ENCODE measurements at regions not wholly inside any gene's neighbourhood (a gene's known extent, or its start where the extent isn't known, plus 50 kb on each side); places are given as distances from the start of the nearest gene placed in this dataset.

DNA sequence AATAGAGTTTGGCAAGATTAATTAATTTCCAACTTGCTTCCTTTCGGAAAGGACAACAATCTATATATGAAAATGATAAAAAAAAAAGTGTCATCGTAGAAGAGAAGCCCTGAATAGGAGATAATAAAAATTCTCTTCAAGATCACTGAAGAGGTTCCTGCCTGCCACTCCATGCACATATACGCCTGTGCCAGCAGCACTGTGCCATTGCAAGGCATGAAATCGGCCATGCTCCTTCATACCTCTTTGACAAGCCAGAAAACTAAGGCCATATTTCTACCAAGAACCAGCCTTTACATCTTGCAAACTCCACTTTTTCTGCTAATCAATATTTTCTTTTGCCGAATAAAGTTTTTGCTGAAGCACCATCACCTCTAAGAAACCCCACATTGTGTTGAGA lies 365.5 kb downstream of the CXXC4 start:
- no peaks in the 10 kb centered on the region for H3K4me1 Mint-ChIP-seq
- H3K4me3 Mint-ChIP-seq = no peak overlapping the region
- peaks cover 0 to 6% of the 10 kb centered on the region in 2 donors for H3K9me3 Mint-ChIP-seq
- H3K27me3 Mint-ChIP-seq = no peaks in the 10 kb centered on the region
- ATAC-seq (replicated peaks) (no peak), DNase-seq (no peak)
- no peak overlapping the region for H3K27ac Mint-ChIP-seq
- H3K36me3 Mint-ChIP-seq = no peaks in the 10 kb centered on the region

DNA sequence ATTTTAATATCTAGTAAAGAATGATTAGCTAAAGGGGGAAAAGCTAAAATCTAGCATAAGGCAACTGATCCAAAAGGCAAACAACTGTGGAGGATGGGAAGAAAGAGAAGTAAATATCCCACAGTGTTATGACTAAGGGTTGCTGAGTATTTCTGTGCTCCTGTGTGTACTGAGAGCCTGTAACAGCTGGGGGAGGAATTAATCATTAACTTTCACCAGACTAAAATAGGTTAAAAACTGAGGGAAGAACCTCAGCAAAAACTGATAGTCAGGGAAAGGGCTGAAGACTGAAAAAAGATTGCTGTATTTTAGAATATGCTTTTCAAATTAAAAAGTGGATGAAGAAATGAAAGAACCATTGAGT lies 365.9 kb downstream of the CXXC4 start:
- Mint-ChIP-seq H3K9me3 (peaks cover 0 to 6% of the 10 kb centered on the region in 2 donors), H3K27me3 (no peaks in the 10 kb centered on the region), H3K4me3 (no peak overlapping the region), H3K4me1 (no peaks in the 10 kb centered on the region), H3K36me3 (no peaks in the 10 kb centered on the region), H3K27ac (no peak overlapping the region)
- DNase-seq (no peak), ATAC-seq (replicated peaks) (no peak)

DNA sequence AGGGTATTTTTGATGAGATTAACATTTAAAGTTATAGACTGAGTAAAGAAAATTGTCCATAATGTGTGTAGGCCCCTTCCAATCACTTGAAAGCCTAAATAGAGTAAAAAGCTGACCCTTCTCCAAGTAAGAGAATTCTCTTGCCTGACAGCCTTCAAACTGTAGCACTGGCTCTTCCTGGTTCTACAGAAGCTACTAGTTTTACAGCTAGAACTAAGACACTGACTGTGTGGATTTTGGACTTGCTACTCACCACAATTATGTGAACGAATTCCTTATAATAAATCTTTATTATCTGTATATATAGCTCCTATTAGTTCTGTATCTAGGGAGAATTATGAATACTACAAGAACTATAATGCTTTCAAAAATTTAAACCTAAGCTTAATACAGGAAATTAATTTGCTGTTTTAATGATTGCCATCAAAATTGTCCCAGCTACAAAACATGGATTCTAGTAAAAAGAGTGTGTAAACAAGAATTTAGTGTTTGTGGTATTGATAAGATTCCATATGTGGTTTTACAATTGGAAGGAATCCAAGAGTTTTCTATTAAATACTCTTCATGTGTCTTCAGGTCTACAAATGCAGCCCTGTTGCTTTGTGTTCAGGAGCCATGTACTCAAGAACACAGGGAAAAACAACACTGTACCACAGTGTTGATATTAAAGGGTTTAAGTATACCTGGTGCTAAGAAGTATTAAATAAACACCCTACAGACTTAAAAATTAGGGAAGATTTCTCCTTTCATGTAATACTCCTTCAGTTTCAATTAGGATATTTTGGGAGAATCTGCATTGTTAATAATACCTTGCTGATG lies 366.5 kb downstream of the CXXC4 start:
- Mint-ChIP-seq H3K4me1 (no peaks in the 10 kb centered on the region), H3K4me3 (no peak overlapping the region), H3K36me3 (no peaks in the 10 kb centered on the region), H3K9me3 (peaks cover 2 to 9% of the 10 kb centered on the region in 2 donors), H3K27me3 (no peaks in the 10 kb centered on the region), H3K27ac (no peak overlapping the region)
- DNase-seq = no peak
- ATAC-seq (replicated peaks) = no peak

DNA sequence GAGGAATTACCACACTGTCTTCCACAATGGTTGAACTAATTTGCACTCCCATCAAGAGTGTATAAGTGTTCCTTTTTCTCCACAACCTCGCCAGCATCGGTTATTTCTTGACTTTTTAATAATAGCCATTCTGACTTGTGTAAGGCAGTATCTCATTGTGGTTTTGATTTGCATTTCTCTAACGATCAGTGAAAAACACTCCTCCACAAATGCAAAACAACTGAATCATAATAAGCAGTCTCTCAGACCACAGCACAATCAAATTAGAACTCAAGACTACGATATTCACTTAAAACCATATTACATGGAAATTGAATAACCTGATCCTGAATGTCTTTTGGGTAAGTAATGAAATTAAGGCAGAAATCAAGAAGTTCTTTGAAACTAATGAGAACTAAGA lies 371.7 kb downstream of the CXXC4 start:
- H3K27ac Mint-ChIP-seq = no peak overlapping the region
- no peaks in the 10 kb centered on the region for H3K36me3 Mint-ChIP-seq
- DNase-seq (no peak), ATAC-seq (replicated peaks) (no peak)
- no peak overlapping the region for H3K4me3 Mint-ChIP-seq
- H3K4me1 Mint-ChIP-seq = no peaks in the 10 kb centered on the region
- no peaks in the 10 kb centered on the region for H3K27me3 Mint-ChIP-seq
- H3K9me3 Mint-ChIP-seq = peaks cover 3 to 5% of the 10 kb centered on the region in 2 donors

DNA sequence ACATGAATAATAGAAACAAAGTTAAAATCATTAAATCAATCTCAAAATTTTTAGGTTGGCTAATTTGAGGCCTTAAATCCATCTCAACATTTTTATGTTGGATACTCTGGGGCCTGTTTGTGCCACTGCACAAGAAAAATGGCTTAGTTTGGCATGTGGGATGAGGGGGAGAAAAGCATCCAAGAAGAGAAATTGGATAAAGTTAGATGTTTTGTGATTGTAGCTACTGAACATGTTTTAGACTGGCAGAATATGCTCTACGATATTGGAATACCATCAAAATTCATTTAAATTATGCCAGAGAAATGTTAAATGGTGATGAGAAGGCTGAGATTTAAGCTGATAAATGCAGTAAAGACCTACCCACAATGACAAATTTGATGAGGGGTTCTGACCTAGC lies 376.9 kb downstream of the CXXC4 start:
- Mint-ChIP-seq H3K36me3 (no peaks in the 10 kb centered on the region), H3K27me3 (no peaks in the 10 kb centered on the region), H3K9me3 (peaks cover 7 to 10% of the 10 kb centered on the region in 2 donors), H3K4me3 (no peak overlapping the region), H3K4me1 (no peaks in the 10 kb centered on the region), H3K27ac (no peak overlapping the region)
- no peak for DNase-seq
- ATAC-seq (replicated peaks) = no peak

DNA sequence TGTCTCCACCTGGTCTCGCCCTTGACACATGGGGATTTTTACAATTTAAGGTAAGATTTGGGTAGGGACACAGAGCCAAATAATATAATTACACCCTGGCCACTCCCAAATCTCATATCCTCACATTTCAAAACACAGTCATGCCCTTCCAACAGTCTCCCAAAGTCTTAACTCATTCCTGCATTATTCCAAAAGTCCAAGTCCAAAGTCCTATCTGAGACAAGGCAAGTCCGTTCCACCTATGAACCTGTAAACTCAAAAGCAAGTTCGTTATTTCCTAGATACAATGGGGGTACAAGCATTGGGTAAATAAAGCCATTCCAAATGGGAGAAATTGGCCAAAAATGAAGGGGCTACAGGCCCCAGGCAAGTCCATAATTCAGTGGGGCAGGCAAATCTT lies 380.8 kb downstream of the CXXC4 start:
- no peak overlapping the region for H3K27ac Mint-ChIP-seq
- H3K27me3 Mint-ChIP-seq = no peaks in the 10 kb centered on the region
- ATAC-seq (replicated peaks) (no peak), DNase-seq (no peak)
- H3K9me3 Mint-ChIP-seq = peaks cover 7 to 10% of the 10 kb centered on the region in 2 donors
- no peaks in the 10 kb centered on the region for H3K4me1 Mint-ChIP-seq
- no peaks in the 10 kb centered on the region for H3K36me3 Mint-ChIP-seq
- no peak overlapping the region for H3K4me3 Mint-ChIP-seq

DNA sequence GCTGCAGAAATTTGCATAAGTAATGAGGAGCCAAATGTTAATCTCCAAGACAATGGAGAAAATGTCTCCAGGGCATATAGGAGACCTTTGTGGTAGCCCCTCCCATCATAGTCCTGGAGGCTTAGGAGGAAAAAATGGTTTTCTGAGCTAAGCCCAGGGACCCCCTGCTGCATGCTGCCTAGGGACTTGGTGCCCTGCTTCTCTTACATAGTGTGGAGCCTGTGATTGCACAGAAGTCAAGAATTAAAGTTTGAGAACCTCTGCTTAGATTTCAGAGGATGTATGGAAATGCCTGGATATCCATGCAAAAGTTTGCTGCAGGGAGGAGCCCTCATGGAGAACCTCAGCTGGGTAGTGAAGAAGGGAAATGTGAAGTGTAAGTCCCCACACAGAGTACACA lies 379.4 kb upstream of the TACR3 start:
- H3K9me3 Mint-ChIP-seq = peaks cover 6 to 28% of the 10 kb centered on the region in 2 donors
- H3K27me3 Mint-ChIP-seq = no peaks in the 10 kb centered on the region
- no peaks in the 10 kb centered on the region for H3K36me3 Mint-ChIP-seq
- H3K27ac Mint-ChIP-seq = no peak overlapping the region
- H3K4me1 Mint-ChIP-seq = no peaks in the 10 kb centered on the region
- DNase-seq = no peak
- no peak for ATAC-seq (replicated peaks)
- H3K4me3 Mint-ChIP-seq = no peak overlapping the region

DNA sequence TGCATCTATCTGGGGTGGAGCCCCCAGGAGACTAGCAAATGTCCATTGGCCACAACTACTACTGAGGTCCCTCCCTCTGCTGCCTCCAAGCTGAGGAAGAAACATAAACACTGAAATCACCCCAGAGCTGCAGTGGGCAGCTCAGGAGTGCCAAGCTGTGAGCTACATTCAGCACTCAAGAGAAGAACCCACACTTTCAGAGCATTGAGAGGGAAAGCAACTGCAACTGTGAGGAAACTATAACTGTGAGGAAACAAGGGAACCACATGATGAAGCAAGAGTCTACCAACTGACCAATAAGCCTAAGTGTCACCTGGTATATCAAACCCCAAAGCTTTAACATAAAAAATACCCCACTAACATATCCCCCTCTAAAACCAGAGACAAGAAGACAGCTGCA lies 373.5 kb upstream of the TACR3 start:
- H3K4me3 Mint-ChIP-seq = no peak overlapping the region
- ATAC-seq (replicated peaks) (no peak), DNase-seq (no peak)
- no peaks in the 10 kb centered on the region for H3K27me3 Mint-ChIP-seq
- no peaks in the 10 kb centered on the region for H3K4me1 Mint-ChIP-seq
- H3K36me3 Mint-ChIP-seq = no peaks in the 10 kb centered on the region
- no peak overlapping the region for H3K27ac Mint-ChIP-seq
- peaks cover 0 to 20% of the 10 kb centered on the region in 2 donors for H3K9me3 Mint-ChIP-seq

DNA sequence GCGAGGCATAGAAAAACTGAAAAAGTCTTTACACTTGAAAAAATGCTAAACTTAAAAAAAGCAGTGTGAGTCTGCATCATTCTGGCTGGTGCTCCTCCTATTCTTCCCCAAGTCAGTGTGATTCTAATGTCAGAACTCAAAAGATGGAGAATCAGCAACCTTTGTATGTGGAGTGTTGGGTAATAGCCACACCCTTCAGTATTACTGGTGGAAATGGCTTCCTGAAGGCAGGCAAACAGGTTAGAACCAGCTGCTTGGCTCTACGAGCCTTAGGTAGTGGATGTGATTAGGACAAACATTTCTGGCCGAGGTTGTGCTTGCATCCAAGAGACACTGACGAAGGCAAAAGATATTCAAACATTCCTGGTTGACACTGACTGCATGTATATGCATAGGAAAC lies 353.4 kb upstream of the TACR3 start:
- H3K9me3 Mint-ChIP-seq = peaks cover 0 to 1% of the 10 kb centered on the region in 2 donors
- H3K27ac Mint-ChIP-seq = no peak overlapping the region
- no peak overlapping the region for H3K4me3 Mint-ChIP-seq
- no peak for ATAC-seq (replicated peaks)
- H3K4me1 Mint-ChIP-seq = no peaks in the 10 kb centered on the region
- no peaks in the 10 kb centered on the region for H3K27me3 Mint-ChIP-seq
- H3K36me3 Mint-ChIP-seq = no peaks in the 10 kb centered on the region
- DNase-seq = no peak

DNA sequence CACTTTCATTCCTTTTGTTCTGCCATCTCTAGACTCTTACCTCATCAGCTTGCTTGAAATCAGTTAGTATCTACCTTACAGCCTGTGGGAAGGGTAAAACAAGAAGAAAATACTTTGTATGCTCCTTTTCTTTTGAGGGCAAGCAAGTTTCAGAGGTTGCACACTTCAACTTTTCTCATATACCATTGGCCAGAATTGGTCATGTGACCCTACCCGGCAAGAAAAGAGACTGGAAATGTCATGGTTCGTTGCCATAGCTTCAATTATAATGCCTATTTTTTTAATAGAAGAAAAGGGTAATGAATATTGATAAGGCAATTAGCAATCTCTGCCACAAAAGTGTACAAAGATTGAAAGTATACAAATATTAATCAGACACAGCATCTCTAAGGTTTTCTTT lies 346.7 kb upstream of the TACR3 start:
- ATAC-seq (replicated peaks) (no peak), DNase-seq (no peak)
- peaks cover 0 to 1% of the 10 kb centered on the region in 2 donors for H3K9me3 Mint-ChIP-seq
- H3K27me3 Mint-ChIP-seq = no peaks in the 10 kb centered on the region
- no peaks in the 10 kb centered on the region for H3K4me1 Mint-ChIP-seq
- H3K27ac Mint-ChIP-seq = no peak overlapping the region
- no peak overlapping the region for H3K4me3 Mint-ChIP-seq
- no peaks in the 10 kb centered on the region for H3K36me3 Mint-ChIP-seq

DNA sequence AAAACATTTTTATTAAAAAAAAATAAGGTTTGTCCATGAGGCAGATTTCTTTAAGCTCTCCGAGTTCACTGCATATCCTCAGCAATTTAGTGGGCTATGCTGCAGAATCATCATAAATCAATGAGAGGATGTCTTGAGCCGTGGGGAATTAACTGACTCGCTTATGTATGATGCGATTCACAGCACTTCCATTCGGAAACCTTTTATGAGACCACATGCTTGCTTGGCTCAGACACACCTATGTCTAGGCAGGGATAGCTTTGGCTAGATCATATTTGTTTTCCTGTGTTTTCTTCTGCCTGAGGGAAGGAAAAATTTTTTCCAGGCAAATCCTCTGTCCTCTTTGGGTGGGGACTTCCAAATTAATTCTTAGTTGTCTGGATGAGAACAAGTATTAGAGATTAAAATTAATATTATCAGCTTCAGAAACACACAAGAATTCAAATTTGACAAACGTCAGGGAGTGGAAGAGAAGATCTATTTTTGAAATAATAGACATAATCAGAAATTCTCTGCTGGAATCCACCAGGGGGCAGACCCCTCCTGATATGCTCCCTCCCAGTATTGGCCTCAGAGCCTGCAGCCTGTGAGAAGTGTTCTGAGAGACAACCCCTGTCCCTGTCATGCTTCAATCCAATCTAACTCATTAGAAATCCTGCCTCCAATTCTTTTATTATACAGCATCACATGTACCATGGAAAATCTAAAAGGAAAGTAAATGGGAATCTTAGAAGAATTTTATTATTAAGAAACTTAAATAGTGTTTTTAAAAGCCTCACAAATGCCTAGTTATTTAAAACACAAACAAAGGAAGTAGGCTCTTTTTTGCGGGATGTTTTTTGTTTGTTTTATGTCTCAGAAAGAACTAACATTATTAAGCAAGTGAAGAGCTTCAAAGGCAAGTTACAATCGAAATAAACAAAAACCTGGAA lies 345.1 kb upstream of the TACR3 start:
- Mint-ChIP-seq H3K27ac (no peak overlapping the region), H3K4me1 (no peaks in the 10 kb centered on the region), H3K4me3 (no peak overlapping the region), H3K9me3 (peaks cover 0 to 1% of the 10 kb centered on the region in 2 donors), H3K27me3 (no peaks in the 10 kb centered on the region), H3K36me3 (no peaks in the 10 kb centered on the region)
- ATAC-seq (replicated peaks) = peak; percentile 36 to 65
- DNase-seq = no peak

DNA sequence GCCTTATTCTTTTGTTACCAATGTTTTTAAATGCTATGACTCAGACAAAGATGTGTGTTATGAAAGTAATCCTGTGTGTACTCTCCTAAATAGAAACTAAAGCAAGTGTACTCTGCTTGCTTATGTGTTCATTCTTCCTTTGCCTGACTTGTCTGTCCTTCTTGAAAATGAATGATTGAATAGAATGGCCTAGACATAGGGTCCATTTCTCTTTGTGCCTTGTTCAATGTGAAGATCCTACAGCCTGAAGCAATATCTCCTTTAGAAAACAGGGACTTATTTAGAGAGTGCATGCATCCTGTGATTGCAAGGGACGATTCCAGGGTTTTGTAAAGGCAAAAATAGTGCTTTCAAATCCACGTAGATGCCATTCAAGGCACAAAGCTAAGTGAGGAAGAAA lies 343.6 kb upstream of the TACR3 start:
- ATAC-seq (replicated peaks) (no peak), DNase-seq (no peak)
- Mint-ChIP-seq H3K4me3 (no peak overlapping the region), H3K9me3 (no peaks in the 10 kb centered on the region), H3K27ac (no peak overlapping the region), H3K4me1 (no peaks in the 10 kb centered on the region), H3K36me3 (no peaks in the 10 kb centered on the region), H3K27me3 (no peaks in the 10 kb centered on the region)

DNA sequence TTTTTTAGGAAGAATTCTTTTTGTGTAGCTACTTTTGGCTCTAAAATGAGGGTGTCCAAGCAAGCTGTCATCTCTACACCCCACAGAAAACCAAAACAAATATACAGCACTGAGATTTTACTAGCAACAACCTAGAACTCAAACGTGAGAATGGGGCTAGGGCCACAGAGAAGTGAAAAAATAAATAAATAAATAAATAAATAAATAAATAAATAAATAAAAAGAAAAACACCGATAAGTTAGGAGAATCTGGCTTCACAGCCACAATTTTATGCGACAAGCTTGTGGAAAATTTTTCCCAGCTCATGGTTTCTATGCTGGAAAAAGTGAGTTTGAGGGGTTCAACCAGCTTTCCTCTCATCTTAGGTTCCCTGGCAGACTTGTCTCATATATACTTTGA lies 324.6 kb upstream of the TACR3 start:
- no peak for DNase-seq
- no peak for ATAC-seq (replicated peaks)
- H3K9me3 Mint-ChIP-seq = peaks cover 0 to 3% of the 10 kb centered on the region in 2 donors
- no peaks in the 10 kb centered on the region for H3K4me1 Mint-ChIP-seq
- no peak overlapping the region for H3K27ac Mint-ChIP-seq
- no peak overlapping the region for H3K4me3 Mint-ChIP-seq
- no peaks in the 10 kb centered on the region for H3K27me3 Mint-ChIP-seq
- H3K36me3 Mint-ChIP-seq = no peaks in the 10 kb centered on the region

DNA sequence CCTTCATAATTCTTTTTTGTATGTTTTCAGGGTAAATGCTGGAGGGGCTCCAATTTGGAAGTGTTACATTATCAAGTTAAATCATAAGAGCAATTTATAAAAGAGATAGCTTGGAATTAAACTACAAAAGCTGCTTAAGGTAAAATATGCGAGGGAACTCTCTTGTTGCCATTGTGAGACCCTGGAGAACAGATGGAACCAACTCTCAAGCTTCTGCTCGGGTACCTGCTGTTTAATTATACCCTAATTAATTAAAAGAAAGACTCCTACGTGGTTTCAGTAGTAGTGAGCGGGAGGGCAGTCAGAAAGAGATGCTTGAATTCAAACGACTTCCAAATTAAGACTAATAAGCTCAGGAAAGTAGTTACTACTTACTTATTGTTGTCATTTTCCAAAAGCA lies 313.1 kb upstream of the TACR3 start:
- no peaks in the 10 kb centered on the region for H3K36me3 Mint-ChIP-seq
- no peaks in the 10 kb centered on the region for H3K4me1 Mint-ChIP-seq
- no peak overlapping the region for H3K4me3 Mint-ChIP-seq
- no peak overlapping the region for H3K27ac Mint-ChIP-seq
- ATAC-seq (replicated peaks) = no peak
- no peaks in the 10 kb centered on the region for H3K27me3 Mint-ChIP-seq
- no peaks in the 10 kb centered on the region for H3K9me3 Mint-ChIP-seq
- no peak for DNase-seq

DNA sequence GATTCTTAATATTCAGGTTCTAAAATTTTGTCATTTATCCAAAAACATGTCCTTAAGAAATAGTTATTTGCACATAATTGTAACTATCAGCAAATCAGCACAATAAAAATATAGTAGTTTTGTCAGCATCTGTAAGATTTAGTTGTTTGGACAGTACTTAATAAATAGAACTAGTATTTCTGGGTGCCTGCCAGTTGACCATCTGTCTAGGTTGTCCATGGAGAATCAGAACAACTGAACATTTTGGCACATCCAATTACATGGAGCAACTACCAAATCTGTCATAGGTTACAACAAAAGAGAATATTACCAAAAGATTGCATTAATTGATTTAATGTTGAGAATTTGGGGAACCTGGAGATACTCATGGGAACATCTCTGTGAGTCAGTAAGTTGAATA lies 305.5 kb upstream of the TACR3 start:
- ATAC-seq (replicated peaks) = no peak
- DNase-seq = no peak
- Mint-ChIP-seq H3K27ac (no peak overlapping the region), H3K9me3 (no peaks in the 10 kb centered on the region), H3K4me3 (no peak overlapping the region), H3K36me3 (no peaks in the 10 kb centered on the region), H3K4me1 (no peaks in the 10 kb centered on the region), H3K27me3 (no peaks in the 10 kb centered on the region)

All from stimulated activated naive B cell treated with anti-CD40 and anti-IgM and Interleukin-4, amounts not matched to agents 10 μg/mL and 1 μg/mL and 100 μg/mL, for 72 hours (primary cell).